HEK293 (cell line): ENCODE measurements at regions not wholly inside any gene's neighbourhood (a gene's known extent, or its start where the extent isn't known, plus 50 kb on each side); places are given as distances from the start of the nearest gene placed in this dataset.

ENCODE experiments used
- CTCF ChIA-PET: fragments of 350-600 bp; formaldehyde crosslinking; extraction: SDS; loops from one replicate; lab custom pipeline; 2021; ENCODE audit warnings: antibody characterized with exemption; lab: Yijun Ruan, JAX
- POLR2A ChIA-PET: fragments of 300-600 bp; formaldehyde crosslinking; extraction: SDS; loops from one replicate; lab custom pipeline; 2020; ENCODE audit warnings: antibody characterized with exemption, inconsistent platforms; lab: Yijun Ruan, JAX
- H3K27ac ChIP-seq: fragments of 200-500 bp; sonication (Bioruptor generic); 2 replicates; pipeline ENCODE4 v1.5.1; 2014; ENCODE audit warnings: low read depth, low read length, control low read depth, inconsistent platforms; ENCODE audit errors: extremely low read depth
- H3K36me3 ChIP-seq, 2 experiments: fragments of 200-500 bp in 1 of 2; sonication (Bioruptor generic) in 1 of 2; 1 replicate in 1 of 2; 2 replicates in 1 of 2; pipeline ENCODE4 v1.5.1; 2014 to 2017; ENCODE audit warnings: inconsistent platforms in 2 of 2, low read length in 2 of 2; ENCODE audit not compliant: control insufficient read depth in 2 of 2, insufficient read depth in 1 of 2
- H3K4me1 ChIP-seq: fragments of 200-500 bp; sonication (Bioruptor generic); 2 replicates; pipeline ENCODE4 v1.5.1; 2014; ENCODE audit warnings: mild to moderate bottlenecking, low read length, inconsistent platforms; ENCODE audit not compliant: control insufficient read depth, insufficient read depth
- H3K4me3 ChIP-seq: 2 replicates; pipeline ENCODE4 v1.5.1; 2011; ENCODE audit warnings: low read depth, mild to moderate bottlenecking, control low read depth, low read length, moderate library complexity
- H3K9me3 ChIP-seq: fragments of 200-500 bp; sonication (Bioruptor generic); 2 replicates; pipeline ENCODE4 v1.5.1; 2014; ENCODE audit warnings: low read depth, low read length, inconsistent platforms; ENCODE audit not compliant: control insufficient read depth, insufficient read depth
- GLI4 ChIP-seq: fragments of 450-650 bp; formaldehyde crosslinking; IDR thresholded peaks from 2 replicates; pipeline ENCODE4 v1.5.1; 2016; ENCODE audit warnings: missing biosample characterization, missing genetic modification characterization
- OSR2 ChIP-seq: fragments of 450-650 bp; formaldehyde crosslinking; IDR thresholded peaks from 2 replicates; pipeline ENCODE4 v1.5.1; 2016; ENCODE audit warnings: missing biosample characterization, missing genetic modification characterization
- SETDB1 ChIP-seq: IDR thresholded peaks from one replicate; pipeline ENCODE4 v1.6.1; 2017; ENCODE audit warnings: mild to moderate bottlenecking, low read length, moderate library complexity, mixed read lengths; ENCODE audit not compliant: insufficient read length
- SP7 ChIP-seq: fragments of 450-650 bp; formaldehyde crosslinking; IDR thresholded peaks from 2 replicates; pipeline ENCODE4 v1.5.1; 2016; ENCODE audit warnings: missing biosample characterization, missing genetic modification characterization
- ZNF266 ChIP-seq: fragments of 450-650 bp; formaldehyde crosslinking; IDR thresholded peaks from 2 replicates; pipeline ENCODE4 v1.5.1; 2016; ENCODE audit warnings: missing biosample characterization, missing genetic modification characterization, low read depth
- ZNF394 ChIP-seq: fragments of 450-650 bp; formaldehyde crosslinking; IDR thresholded peaks from 2 replicates; pipeline ENCODE4 v1.5.1; 2016; ENCODE audit warnings: missing biosample characterization, missing genetic modification characterization, mild to moderate bottlenecking, moderate library complexity, borderline replicate concordance
- ZNF549 ChIP-seq: fragments of 450-650 bp; IDR thresholded peaks from 2 replicates; pipeline ENCODE4 v1.5.1; 2018; ENCODE audit warnings: missing biosample characterization, missing genetic modification characterization, mild to moderate bottlenecking, inconsistent platforms, moderate library complexity
- ZNF623 ChIP-seq: fragments of 450-650 bp; formaldehyde crosslinking; IDR thresholded peaks from 2 replicates; pipeline ENCODE4 v1.5.1; 2016; ENCODE audit warnings: missing biosample characterization, missing genetic modification characterization
- ZNF768 ChIP-seq: fragments of 450-650 bp; formaldehyde crosslinking; IDR thresholded peaks from 2 replicates; pipeline ENCODE4 v1.5.1; 2018; ENCODE audit warnings: missing biosample characterization, mild to moderate bottlenecking, missing genetic modification characterization
- TF ChIP-seq, protein P1 (sequence below): fragments of 450-650 bp; formaldehyde crosslinking; IDR thresholded peaks from 2 replicates; pipeline ENCODE4 v1.5.1; 2016; ENCODE audit warnings: missing biosample characterization, missing genetic modification characterization
- TF ChIP-seq, protein P2 (sequence below): fragments of 450-650 bp; IDR thresholded peaks from 2 replicates; pipeline ENCODE4 v1.5.1; 2018; ENCODE audit warnings: missing biosample characterization, mild to moderate bottlenecking, missing genetic modification characterization
- TF ChIP-seq, protein P3 (sequence below): fragments of 450-650 bp; formaldehyde crosslinking; IDR thresholded peaks from 2 replicates; pipeline ENCODE4 v1.5.0; 2017; ENCODE audit warnings: missing biosample characterization, missing genetic modification characterization, borderline replicate concordance
- TF ChIP-seq, protein P4 (sequence below): fragments of 450-650 bp; formaldehyde crosslinking; IDR thresholded peaks from 2 replicates; pipeline ENCODE4 v1.5.1; 2017; ENCODE audit warnings: missing biosample characterization, missing genetic modification characterization

DNA sequence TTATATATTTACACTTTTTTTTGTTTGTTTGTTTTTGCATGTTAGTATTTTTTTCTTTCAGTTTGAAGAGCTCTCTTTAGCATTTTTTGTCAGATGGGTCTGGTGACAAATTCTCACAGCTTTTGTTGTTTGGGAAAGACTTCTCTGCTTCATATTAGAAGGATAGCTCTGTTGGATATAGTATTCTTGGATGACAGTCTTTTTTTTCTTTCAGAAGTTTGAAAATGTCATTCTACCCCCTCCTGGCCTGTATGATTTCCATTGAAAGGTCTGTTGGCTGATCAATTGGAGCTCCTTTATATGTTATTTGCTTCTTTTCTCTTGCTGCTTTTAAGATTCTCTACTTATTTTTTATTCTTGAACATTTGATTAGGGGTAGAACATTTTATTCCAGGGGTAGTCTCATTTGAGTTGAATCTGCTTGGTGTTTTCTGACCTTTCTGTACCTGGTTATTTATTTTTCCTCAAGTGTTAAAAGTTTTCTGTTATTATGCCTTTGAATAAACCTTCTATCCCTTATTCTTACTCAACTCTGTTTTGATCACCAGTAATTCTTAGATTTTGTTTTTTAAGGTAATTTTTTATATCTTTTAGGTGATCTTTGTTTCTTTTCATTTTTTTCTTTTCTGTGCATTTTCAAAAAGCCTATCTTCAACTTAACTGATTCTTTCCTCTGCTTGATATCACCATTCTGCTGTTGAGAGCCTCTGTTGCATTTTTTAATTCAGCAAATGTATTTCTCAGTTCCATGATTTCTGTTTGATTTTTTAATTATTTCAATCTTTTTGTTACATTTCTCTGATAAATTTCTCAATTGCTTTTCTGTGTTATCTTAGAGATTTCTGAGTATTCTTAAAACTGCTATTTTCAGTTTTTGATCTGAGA is 176.8 kb upstream of the ECI2 start:
- TF ChIP-seq GLI4 (tag by site-specific recombination) (no peak), SETDB1 (peak; percentile 97)
- CTCF ChIA-PET: interaction anchor here (0.6 to 1.7 kb wide), 5 partner anchors 11 to 617 kb away, joined by 3 to 5 read pairs (median 4); no protein-coding TSS in a partner anchor
- no peaks in the 10 kb centered on the region for H3K36me3 ChIP-seq
- POLR2A ChIA-PET: no interaction called here
- H3K9me3 ChIP-seq: no peaks in the 10 kb centered on the region
- no peak overlapping the region for H3K27ac ChIP-seq
- H3K4me1 ChIP-seq: no peaks in the 10 kb centered on the region
- no peak overlapping the region for H3K4me3 ChIP-seq

DNA sequence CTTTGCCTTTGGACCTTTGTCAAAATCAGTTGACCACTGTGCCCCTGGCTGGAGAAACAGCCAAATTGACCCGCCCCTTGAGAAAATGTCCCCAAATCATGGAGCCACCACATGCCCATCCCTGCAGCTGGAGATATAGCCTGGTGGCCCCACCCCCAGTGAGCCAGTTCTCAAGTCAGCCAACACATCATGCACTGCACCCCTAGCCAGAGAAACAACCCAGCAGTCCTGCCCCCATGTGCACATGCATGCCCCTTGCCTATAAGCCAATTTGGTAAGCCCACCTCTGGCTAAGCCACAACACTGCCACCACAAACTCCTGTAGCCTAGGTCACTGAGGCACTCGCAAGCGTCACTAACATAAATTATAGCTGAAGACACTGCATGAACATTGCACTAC is 174.2 kb upstream of the ECI2 start:
- POLR2A ChIA-PET: no interaction called here
- no peak overlapping the region for H3K27ac ChIP-seq
- no peaks in the 10 kb centered on the region for H3K9me3 ChIP-seq
- no peaks in the 10 kb centered on the region for H3K36me3 ChIP-seq
- TF ChIP-seq ZNF394 (tag by site-specific recombination) (no peak), GLI4 (tag by site-specific recombination) (no peak), OSR2 (tag by site-specific recombination) (no peak), ZNF549 (no peak), ZNF623 (tag by site-specific recombination) (no peak), SP7 (tag by site-specific recombination) (no peak), ZNF768 (tag by site-specific recombination) (no peak), ZNF266 (tag by site-specific recombination) (no peak)
- TF ChIP-seq, protein P1, sequence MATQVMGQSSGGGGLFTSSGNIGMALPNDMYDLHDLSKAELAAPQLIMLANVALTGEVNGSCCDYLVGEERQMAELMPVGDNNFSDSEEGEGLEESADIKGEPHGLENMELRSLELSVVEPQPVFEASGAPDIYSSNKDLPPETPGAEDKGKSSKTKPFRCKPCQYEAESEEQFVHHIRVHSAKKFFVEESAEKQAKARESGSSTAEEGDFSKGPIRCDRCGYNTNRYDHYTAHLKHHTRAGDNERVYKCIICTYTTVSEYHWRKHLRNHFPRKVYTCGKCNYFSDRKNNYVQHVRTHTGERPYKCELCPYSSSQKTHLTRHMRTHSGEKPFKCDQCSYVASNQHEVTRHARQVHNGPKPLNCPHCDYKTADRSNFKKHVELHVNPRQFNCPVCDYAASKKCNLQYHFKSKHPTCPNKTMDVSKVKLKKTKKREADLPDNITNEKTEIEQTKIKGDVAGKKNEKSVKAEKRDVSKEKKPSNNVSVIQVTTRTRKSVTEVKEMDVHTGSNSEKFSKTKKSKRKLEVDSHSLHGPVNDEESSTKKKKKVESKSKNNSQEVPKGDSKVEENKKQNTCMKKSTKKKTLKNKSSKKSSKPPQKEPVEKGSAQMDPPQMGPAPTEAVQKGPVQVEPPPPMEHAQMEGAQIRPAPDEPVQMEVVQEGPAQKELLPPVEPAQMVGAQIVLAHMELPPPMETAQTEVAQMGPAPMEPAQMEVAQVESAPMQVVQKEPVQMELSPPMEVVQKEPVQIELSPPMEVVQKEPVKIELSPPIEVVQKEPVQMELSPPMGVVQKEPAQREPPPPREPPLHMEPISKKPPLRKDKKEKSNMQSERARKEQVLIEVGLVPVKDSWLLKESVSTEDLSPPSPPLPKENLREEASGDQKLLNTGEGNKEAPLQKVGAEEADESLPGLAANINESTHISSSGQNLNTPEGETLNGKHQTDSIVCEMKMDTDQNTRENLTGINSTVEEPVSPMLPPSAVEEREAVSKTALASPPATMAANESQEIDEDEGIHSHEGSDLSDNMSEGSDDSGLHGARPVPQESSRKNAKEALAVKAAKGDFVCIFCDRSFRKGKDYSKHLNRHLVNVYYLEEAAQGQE (tag by site-specific recombination): no peak
- TF ChIP-seq, protein P2, sequence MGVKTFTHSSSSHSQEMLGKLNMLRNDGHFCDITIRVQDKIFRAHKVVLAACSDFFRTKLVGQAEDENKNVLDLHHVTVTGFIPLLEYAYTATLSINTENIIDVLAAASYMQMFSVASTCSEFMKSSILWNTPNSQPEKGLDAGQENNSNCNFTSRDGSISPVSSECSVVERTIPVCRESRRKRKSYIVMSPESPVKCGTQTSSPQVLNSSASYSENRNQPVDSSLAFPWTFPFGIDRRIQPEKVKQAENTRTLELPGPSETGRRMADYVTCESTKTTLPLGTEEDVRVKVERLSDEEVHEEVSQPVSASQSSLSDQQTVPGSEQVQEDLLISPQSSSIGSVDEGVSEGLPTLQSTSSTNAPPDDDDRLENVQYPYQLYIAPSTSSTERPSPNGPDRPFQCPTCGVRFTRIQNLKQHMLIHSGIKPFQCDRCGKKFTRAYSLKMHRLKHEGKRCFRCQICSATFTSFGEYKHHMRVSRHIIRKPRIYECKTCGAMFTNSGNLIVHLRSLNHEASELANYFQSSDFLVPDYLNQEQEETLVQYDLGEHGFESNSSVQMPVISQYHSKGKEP (tag by site-specific recombination): no peak
- TF ChIP-seq, protein P3, sequence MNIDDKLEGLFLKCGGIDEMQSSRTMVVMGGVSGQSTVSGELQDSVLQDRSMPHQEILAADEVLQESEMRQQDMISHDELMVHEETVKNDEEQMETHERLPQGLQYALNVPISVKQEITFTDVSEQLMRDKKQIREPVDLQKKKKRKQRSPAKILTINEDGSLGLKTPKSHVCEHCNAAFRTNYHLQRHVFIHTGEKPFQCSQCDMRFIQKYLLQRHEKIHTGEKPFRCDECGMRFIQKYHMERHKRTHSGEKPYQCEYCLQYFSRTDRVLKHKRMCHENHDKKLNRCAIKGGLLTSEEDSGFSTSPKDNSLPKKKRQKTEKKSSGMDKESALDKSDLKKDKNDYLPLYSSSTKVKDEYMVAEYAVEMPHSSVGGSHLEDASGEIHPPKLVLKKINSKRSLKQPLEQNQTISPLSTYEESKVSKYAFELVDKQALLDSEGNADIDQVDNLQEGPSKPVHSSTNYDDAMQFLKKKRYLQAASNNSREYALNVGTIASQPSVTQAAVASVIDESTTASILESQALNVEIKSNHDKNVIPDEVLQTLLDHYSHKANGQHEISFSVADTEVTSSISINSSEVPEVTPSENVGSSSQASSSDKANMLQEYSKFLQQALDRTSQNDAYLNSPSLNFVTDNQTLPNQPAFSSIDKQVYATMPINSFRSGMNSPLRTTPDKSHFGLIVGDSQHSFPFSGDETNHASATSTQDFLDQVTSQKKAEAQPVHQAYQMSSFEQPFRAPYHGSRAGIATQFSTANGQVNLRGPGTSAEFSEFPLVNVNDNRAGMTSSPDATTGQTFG: no peak
- TF ChIP-seq, protein P4, sequence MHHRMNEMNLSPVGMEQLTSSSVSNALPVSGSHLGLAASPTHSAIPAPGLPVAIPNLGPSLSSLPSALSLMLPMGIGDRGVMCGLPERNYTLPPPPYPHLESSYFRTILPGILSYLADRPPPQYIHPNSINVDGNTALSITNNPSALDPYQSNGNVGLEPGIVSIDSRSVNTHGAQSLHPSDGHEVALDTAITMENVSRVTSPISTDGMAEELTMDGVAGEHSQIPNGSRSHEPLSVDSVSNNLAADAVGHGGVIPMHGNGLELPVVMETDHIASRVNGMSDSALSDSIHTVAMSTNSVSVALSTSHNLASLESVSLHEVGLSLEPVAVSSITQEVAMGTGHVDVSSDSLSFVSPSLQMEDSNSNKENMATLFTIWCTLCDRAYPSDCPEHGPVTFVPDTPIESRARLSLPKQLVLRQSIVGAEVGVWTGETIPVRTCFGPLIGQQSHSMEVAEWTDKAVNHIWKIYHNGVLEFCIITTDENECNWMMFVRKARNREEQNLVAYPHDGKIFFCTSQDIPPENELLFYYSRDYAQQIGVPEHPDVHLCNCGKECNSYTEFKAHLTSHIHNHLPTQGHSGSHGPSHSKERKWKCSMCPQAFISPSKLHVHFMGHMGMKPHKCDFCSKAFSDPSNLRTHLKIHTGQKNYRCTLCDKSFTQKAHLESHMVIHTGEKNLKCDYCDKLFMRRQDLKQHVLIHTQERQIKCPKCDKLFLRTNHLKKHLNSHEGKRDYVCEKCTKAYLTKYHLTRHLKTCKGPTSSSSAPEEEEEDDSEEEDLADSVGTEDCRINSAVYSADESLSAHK: no peak
- H3K4me3 ChIP-seq: no peak overlapping the region
- CTCF ChIA-PET: interaction anchor here (0.6 kb wide), 1 partner anchor 832 kb away, joined by 3 read pairs; no protein-coding TSS in a partner anchor
- H3K4me1 ChIP-seq: no peaks in the 10 kb centered on the region
